Keratinocyte (primary cell): ENCODE measurements at regions not wholly inside any gene's neighbourhood (a gene's known extent, or its start where the extent isn't known, plus 50 kb on each side); places are given as distances from the start of the nearest gene placed in this dataset.
A peak's percentile ranks its signal among the peaks of the same experiment; 100 is the strongest.

ENCODE experiments used
- DNase-seq: peaks from one replicate; pipeline ENCODE4 v3.0.0-alpha.2; 2011; ENCODE audit warnings: low read depth, missing footprints, low spot score
- FAIRE-seq: peaks from 2 replicates; lab custom pipeline; 2011; peaks lifted over from hg19 to GRCh38; lab: Jason Lieb, UNC
- H2AFZ ChIP-seq: 2 replicates; pipeline ENCODE4 v1.6.0; 2012; ENCODE audit warnings: low read length, control low read depth, inconsistent platforms; ENCODE audit not compliant: control insufficient read depth
- H3K27ac ChIP-seq: 2 replicates; pipeline ENCODE4 v1.5.1; 2011; ENCODE audit warnings: low read length; ENCODE audit not compliant: control insufficient read depth, insufficient read depth
- H3K27me3 ChIP-seq: 3 replicates; pipeline ENCODE4 v1.6.0; 2011; ENCODE audit warnings: low read length; ENCODE audit not compliant: control insufficient read depth, insufficient read depth; ENCODE audit errors: extremely low read depth
- H3K36me3 ChIP-seq, 2 experiments: 2 replicates in 1 of 2; 3 replicates in 1 of 2; pipeline ENCODE4 v1.5.1; 2011; ENCODE audit warnings: low read length in 2 of 2, mild to moderate bottlenecking in 1 of 2; ENCODE audit not compliant: control insufficient read depth in 2 of 2, insufficient read depth in 2 of 2; ENCODE audit errors: extremely low read depth in 1 of 2
- H3K4me1 ChIP-seq: 3 replicates; pipeline ENCODE4 v1.5.1; 2011; ENCODE audit warnings: low read length; ENCODE audit not compliant: control insufficient read depth, insufficient read depth; ENCODE audit errors: extremely low read depth
- H3K4me2 ChIP-seq: 3 replicates; pipeline ENCODE4 v1.6.0; 2011; ENCODE audit warnings: low read depth, low read length; ENCODE audit not compliant: control insufficient read depth, insufficient read depth; ENCODE audit errors: extremely low read depth
- H3K4me3 ChIP-seq, 3 experiments: fragments of 200-600 bp in 1 of 3; sonication (generic) in 1 of 3; 2 replicates in 2 of 3; 3 replicates in 1 of 3; pipeline ENCODE4 v1.5.1; 2011 to 2016; ENCODE audit warnings: low read length in 3 of 3, mild to moderate bottlenecking in 3 of 3, control low read depth in 2 of 3, inconsistent platforms in 1 of 3, low read depth in 1 of 3, mixed read lengths in 1 of 3, mixed run types in 1 of 3, moderate library complexity in 1 of 3; ENCODE audit not compliant: control insufficient read depth in 2 of 3, insufficient read depth in 2 of 3; ENCODE audit errors: extremely low read depth in 1 of 3
- H3K79me2 ChIP-seq: 2 replicates; pipeline ENCODE4 v1.6.0; 2012; ENCODE audit warnings: low read length; ENCODE audit not compliant: control insufficient read depth, insufficient read depth
- H3K9ac ChIP-seq: 3 replicates; pipeline ENCODE4 v1.6.0; 2011; ENCODE audit warnings: low read length; ENCODE audit not compliant: control insufficient read depth, insufficient read depth; ENCODE audit errors: extremely low read depth
- H3K9me1 ChIP-seq: 3 replicates; pipeline ENCODE4 v1.6.0; 2011; ENCODE audit warnings: low read length; ENCODE audit not compliant: control insufficient read depth, insufficient read depth; ENCODE audit errors: extremely low read depth
- H3K9me3 ChIP-seq: 2 replicates; pipeline ENCODE4 v1.5.1; 2012; ENCODE audit warnings: low read depth, low read length; ENCODE audit not compliant: control insufficient read depth
- H4K20me1 ChIP-seq: 3 replicates; pipeline ENCODE4 v1.6.0; 2011; ENCODE audit warnings: low read length; ENCODE audit not compliant: control insufficient read depth, insufficient read depth; ENCODE audit errors: extremely low read depth
- EZH2 ChIP-seq: IDR thresholded peaks from one replicate; pipeline ENCODE4 v1.6.1; 2012; ENCODE audit warnings: inconsistent platforms, mild to moderate bottlenecking, low read length, moderate library complexity
- dilution Hi-C: fragments of 300-500 bp; cut with MboI; formaldehyde crosslinking; loops from one replicate; pipeline ENCODE4 v1.7.0; 2020; ENCODE audit warnings: low sequenced_read_pairs; ENCODE audit not compliant: extremely low pct_ligation_motif_present
- TF ChIP-seq, protein P1 (sequence below), 3 experiments: IDR thresholded peaks in 1 of 3; conservative IDR thresholded peaks in 1 of 3; optimal IDR thresholded peaks in 1 of 3; 2 replicates in 2 of 3; 3 replicates in 1 of 3; pipeline versions ENCODE3 to v1.5.1; 2011; ENCODE audit warnings: low read length in 3 of 3, mild to moderate bottlenecking in 3 of 3, moderate library complexity in 2 of 3, control low read depth in 1 of 3, inconsistent platforms in 1 of 3; ENCODE audit not compliant: insufficient read depth in 2 of 3; ENCODE audit errors: extremely low read depth in 1 of 3

DNA sequence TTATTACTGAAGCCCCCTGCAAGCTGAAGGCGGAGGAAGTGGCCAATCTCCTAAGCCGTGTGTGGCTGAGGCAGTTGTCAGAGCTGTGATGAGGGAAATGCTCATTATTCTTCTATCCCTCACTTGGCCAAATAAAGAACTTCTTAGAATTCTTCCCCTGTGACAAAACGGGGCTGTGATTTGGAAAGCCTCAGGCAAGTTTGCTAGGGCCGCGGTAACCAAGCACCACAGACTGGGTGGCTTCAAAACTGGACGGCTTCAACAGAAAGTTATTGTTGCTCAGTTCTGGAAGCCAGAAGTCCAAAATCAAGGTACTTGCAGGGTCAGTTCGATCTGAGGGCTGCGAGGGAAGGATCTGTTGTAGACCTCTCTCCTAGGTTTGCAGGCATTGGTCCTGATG is 72.3 kb upstream of the STEAP1B start:
- dilution Hi-C loops, result loop anchor here (25.0 kb wide), 1 partner anchor 165 kb away; the partner anchor contains the start of gene IL6
- H3K27me3 ChIP-seq, result no peaks in the 10 kb centered on the region
- H3K4me2 ChIP-seq, result peak overlapping the region; percentile 54
- H3K36me3 ChIP-seq, result no peaks in the 10 kb centered on the region
- H2AFZ ChIP-seq, result no peak overlapping the region
- peaks cover 22% of the 10 kb centered on the region for H3K4me1 ChIP-seq
- no peaks in the 10 kb centered on the region for H4K20me1 ChIP-seq
- no peak overlapping the region for H3K4me3 ChIP-seq
- no peaks in the 10 kb centered on the region for H3K79me2 ChIP-seq
- H3K9me3 ChIP-seq, result no peaks in the 10 kb centered on the region
- TF ChIP-seq, protein P1, sequence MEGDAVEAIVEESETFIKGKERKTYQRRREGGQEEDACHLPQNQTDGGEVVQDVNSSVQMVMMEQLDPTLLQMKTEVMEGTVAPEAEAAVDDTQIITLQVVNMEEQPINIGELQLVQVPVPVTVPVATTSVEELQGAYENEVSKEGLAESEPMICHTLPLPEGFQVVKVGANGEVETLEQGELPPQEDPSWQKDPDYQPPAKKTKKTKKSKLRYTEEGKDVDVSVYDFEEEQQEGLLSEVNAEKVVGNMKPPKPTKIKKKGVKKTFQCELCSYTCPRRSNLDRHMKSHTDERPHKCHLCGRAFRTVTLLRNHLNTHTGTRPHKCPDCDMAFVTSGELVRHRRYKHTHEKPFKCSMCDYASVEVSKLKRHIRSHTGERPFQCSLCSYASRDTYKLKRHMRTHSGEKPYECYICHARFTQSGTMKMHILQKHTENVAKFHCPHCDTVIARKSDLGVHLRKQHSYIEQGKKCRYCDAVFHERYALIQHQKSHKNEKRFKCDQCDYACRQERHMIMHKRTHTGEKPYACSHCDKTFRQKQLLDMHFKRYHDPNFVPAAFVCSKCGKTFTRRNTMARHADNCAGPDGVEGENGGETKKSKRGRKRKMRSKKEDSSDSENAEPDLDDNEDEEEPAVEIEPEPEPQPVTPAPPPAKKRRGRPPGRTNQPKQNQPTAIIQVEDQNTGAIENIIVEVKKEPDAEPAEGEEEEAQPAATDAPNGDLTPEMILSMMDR (optimal IDR thresholded peaks at IDR 0.05 in 1 of 3, IDR thresholded peaks at IDR 0.05 in 1 of 3, conservative IDR thresholded peaks at IDR 0.05 in 1 of 3; ENCODE audit: extremely low read depth in 1 of 3, insufficient read depth in 2 of 3, low read length in 3 of 3), result no peak
- no peak for TF ChIP-seq EZH2
- peak overlapping the region; percentile 90 for H3K27ac ChIP-seq
- no peak for DNase-seq
- H3K9ac ChIP-seq, result peak overlapping the region; percentile 65
- H3K9me1 ChIP-seq, result no peaks in the 10 kb centered on the region
- peak; percentile 34 for FAIRE-seq

DNA sequence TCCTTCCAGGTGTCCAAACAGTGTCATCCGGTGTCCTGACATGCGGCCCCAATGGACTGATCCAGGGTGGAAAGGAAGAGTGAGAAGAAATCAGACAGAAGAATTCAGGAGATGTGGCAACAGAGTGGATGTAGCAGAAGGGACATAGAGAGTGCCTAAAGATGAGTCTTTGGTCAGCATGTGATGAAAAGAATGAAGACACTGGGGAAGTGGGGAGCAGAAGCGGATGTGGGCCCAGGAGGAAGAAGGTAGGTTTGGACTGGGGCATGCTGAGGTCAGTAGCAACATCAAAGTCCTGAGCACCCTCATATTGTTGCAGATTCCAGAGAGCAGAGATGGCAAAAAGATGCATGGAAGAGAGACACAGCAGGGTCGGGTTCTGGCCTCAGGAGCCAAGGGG is 71.8 kb upstream of the STEAP1B start:
- peak overlapping the region; percentile 65 for H3K9ac ChIP-seq

More for the DNA sequence above, 71.8 kb upstream of the STEAP1B start:
- dilution Hi-C loops, result loop anchor here (25.0 kb wide), 1 partner anchor 166 kb away; the partner anchor contains the start of gene IL6
- Histone ChIP-seq H3K36me3 (no peaks in the 10 kb centered on the region), H4K20me1 (no peaks in the 10 kb centered on the region), H3K4me3 (no peak overlapping the region), H3K27ac (peak overlapping the region; percentile 90), H3K4me1 (peaks cover 22% of the 10 kb centered on the region), H3K27me3 (no peaks in the 10 kb centered on the region), H3K9me1 (no peaks in the 10 kb centered on the region), H3K79me2 (no peaks in the 10 kb centered on the region), H2AFZ (no peak overlapping the region), H3K4me2 (peak overlapping the region; percentile 54), H3K9me3 (no peaks in the 10 kb centered on the region)
- DNase-seq (no peak), FAIRE-seq (no peak)
- TF ChIP-seq EZH2, result no peak
- TF ChIP-seq, protein P1 (optimal IDR thresholded peaks at IDR 0.05 in 1 of 3, IDR thresholded peaks at IDR 0.05 in 1 of 3, conservative IDR thresholded peaks at IDR 0.05 in 1 of 3; ENCODE audit: extremely low read depth in 1 of 3, insufficient read depth in 2 of 3, low read length in 3 of 3), result no peak
